Testis (tissue), 2 donors: ENCODE measurements at regions not wholly inside any gene's neighbourhood (a gene's known extent, or its start where the extent isn't known, plus 50 kb on each side); places are given as distances from the start of the nearest gene placed in this dataset.

Source experiments
- POLR2A ChIP-seq: fragments of 450-650 bp; IDR thresholded peaks from one replicate; pipeline ENCODE4 v1.6.1; 2017; ENCODE audit warnings: antibody characterized with exemption, mild to moderate bottlenecking, moderate library complexity
- TF ChIP-seq, protein P1 (sequence below), 3 experiments: fragments of 450-650 bp in 2 of 3; fragments of 200-600 bp in 1 of 3; sonication (generic) in 1 of 3; IDR thresholded peaks; one replicate each; pipeline ENCODE4 v1.5.1; 2016 to 2019; ENCODE audit warnings: antibody characterized with exemption in 3 of 3, mild to moderate bottlenecking in 2 of 3, moderate library complexity in 1 of 3

DNA sequence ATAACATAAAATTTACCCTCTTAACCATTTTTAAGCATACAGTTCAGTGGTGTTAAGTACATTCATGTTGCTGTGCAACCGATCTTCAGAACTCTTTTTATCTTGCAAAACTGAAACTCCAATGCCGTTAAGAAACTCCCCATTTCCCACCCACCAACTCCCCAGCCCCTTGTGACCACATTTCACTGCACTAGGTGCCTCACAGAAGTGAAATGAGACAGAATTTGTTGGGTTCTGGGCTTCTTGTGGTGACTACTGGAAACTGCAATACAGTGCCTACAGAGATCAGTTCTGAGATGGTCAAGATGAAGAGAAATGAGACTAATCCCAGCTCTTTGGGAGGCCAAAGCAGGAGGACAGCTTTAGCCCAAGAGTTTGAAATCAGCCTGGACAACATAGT lies 202.1 kb upstream of the SLC30A5 start:
- TF ChIP-seq, protein P1, sequence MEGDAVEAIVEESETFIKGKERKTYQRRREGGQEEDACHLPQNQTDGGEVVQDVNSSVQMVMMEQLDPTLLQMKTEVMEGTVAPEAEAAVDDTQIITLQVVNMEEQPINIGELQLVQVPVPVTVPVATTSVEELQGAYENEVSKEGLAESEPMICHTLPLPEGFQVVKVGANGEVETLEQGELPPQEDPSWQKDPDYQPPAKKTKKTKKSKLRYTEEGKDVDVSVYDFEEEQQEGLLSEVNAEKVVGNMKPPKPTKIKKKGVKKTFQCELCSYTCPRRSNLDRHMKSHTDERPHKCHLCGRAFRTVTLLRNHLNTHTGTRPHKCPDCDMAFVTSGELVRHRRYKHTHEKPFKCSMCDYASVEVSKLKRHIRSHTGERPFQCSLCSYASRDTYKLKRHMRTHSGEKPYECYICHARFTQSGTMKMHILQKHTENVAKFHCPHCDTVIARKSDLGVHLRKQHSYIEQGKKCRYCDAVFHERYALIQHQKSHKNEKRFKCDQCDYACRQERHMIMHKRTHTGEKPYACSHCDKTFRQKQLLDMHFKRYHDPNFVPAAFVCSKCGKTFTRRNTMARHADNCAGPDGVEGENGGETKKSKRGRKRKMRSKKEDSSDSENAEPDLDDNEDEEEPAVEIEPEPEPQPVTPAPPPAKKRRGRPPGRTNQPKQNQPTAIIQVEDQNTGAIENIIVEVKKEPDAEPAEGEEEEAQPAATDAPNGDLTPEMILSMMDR (IDR thresholded peaks at IDR 0.05): no peak
- no peak for TF ChIP-seq POLR2A
